DOHH2 (cell line): ENCODE measurements at regions not wholly inside any gene's neighbourhood (a gene's known extent, or its start where the extent isn't known, plus 50 kb on each side); places are given as distances from the start of the nearest gene placed in this dataset.

ENCODE experiments used
- CTCF ChIP-seq: fragments of 200-600 bp; sonication (generic); IDR thresholded peaks from one replicate; pipeline ENCODE4 v1.5.1; 2014; ENCODE audit warnings: antibody characterized with exemption, mild to moderate bottlenecking, low read depth, low read length; ENCODE audit not compliant: poor library complexity, severe bottlenecking
- EZH2phosphoT487 ChIP-seq: fragments of 200-600 bp; sonication (generic); IDR thresholded peaks from 2 replicates; pipeline ENCODE4 v1.6.1; 2017; ENCODE audit warnings: borderline replicate concordance, mild to moderate bottlenecking, antibody characterized with exemption, low read length, moderate library complexity, mixed read lengths

GRCh38 chr11:86144846-86145245, 76.0 kb upstream of the PICALM start:
- TF ChIP-seq CTCF: no peak
- no peak for TF ChIP-seq EZH2phosphoT487
